Naive thymus-derived CD4-positive, alpha-beta T cell (primary cell): ENCODE measurements at regions not wholly inside any gene's neighbourhood (a gene's known extent, or its start where the extent isn't known, plus 50 kb on each side); places are given as distances from the start of the nearest gene placed in this dataset.

Source experiments
- ATAC-seq: fragments of 150-1000 bp; cut with Tn5 transposase; 2 replicates; pipeline ENCODE4 v1.10.0; 2021; ENCODE audit warnings: mild to moderate bottlenecking, moderate library complexity
- CTCF ChIA-PET: fragments of 350-600 bp; sonication (Branson Sonifier 250); formaldehyde crosslinking; loops from one replicate; lab custom pipeline; 2021; ENCODE audit warnings: antibody characterized with exemption; lab: Charles Lee
- POLR2A ChIA-PET: fragments of 350-600 bp; sonication (Branson Sonifier 250); formaldehyde crosslinking; loops from one replicate; lab custom pipeline; 2021; ENCODE audit warnings: antibody characterized with exemption, inconsistent platforms; lab: Charles Lee
- DNase-seq, 9 donors: peaks; one replicate each; pipeline versions ENCODE4 v3.0.0 to v3.0.0-alpha.2; 2020 to 2022; ENCODE audit warnings: mixed read lengths in 1 of 9
- H3K27ac ChIP-seq: one replicate; pipeline ENCODE4 v1.7.0; 2013; ENCODE audit warnings: mild to moderate bottlenecking, low read depth, low read length, moderate library complexity
- H3K27me3 ChIP-seq, 2 donors: one replicate each; pipeline ENCODE4 v1.7.0; 2013; ENCODE audit warnings: low read length in 2 of 2, mild to moderate bottlenecking in 2 of 2, moderate library complexity in 2 of 2; ENCODE audit not compliant: control insufficient read depth in 2 of 2, insufficient read depth in 2 of 2
- H3K36me3 ChIP-seq, 3 experiments: 1 replicate in 2 of 3; 2 replicates in 1 of 3; pipeline ENCODE4 v1.7.0; 2013; ENCODE audit warnings: low read length in 3 of 3, mild to moderate bottlenecking in 3 of 3, moderate library complexity in 1 of 3; ENCODE audit not compliant: insufficient read depth in 3 of 3, control insufficient read depth in 2 of 3
- H3K4me1 ChIP-seq, 2 donors: one replicate each; pipeline ENCODE4 v1.7.0; 2013; ENCODE audit warnings: low read length in 2 of 2, mild to moderate bottlenecking in 2 of 2, moderate library complexity in 1 of 2; ENCODE audit not compliant: control insufficient read depth in 2 of 2, insufficient read depth in 2 of 2
- H3K4me3 ChIP-seq: 2 replicates; pipeline ENCODE4 v1.7.0; 2013; ENCODE audit warnings: mild to moderate bottlenecking, low read length
- H3K9me3 ChIP-seq, 3 experiments: 1 replicate in 2 of 3; 2 replicates in 1 of 3; pipeline ENCODE4 v1.7.0; 2013; ENCODE audit warnings: low read length in 3 of 3; ENCODE audit not compliant: control insufficient read depth in 2 of 3
- H3K27ac Mint-ChIP-seq, 9 donors: one replicate each; pipeline ENCODE4 v1.8.0; 2020 to 2022; ENCODE audit warnings: mixed read lengths in 9 of 9, mild to moderate bottlenecking in 8 of 9, moderate library complexity in 5 of 9, inconsistent platforms in 2 of 9
- H3K27me3 Mint-ChIP-seq, 5 donors: one replicate each; pipeline ENCODE4 v1.8.0; 2021 to 2022; ENCODE audit warnings: mixed read lengths in 5 of 5, mild to moderate bottlenecking in 1 of 5
- H3K36me3 Mint-ChIP-seq, 5 donors: one replicate each; pipeline ENCODE4 v1.8.0; 2020 to 2022; ENCODE audit warnings: mixed read lengths in 5 of 5, mild to moderate bottlenecking in 3 of 5, inconsistent platforms in 1 of 5
- H3K4me1 Mint-ChIP-seq, 7 donors: one replicate each; pipeline ENCODE4 v1.8.0; 2020 to 2022; ENCODE audit warnings: mixed read lengths in 7 of 7, mild to moderate bottlenecking in 3 of 7, inconsistent platforms in 1 of 7
- H3K4me3 Mint-ChIP-seq, 10 donors: one replicate each; pipeline ENCODE4 v1.8.0; 2020 to 2022; ENCODE audit warnings: mild to moderate bottlenecking in 10 of 10, mixed read lengths in 10 of 10, moderate library complexity in 6 of 10, inconsistent platforms in 2 of 10
- H3K9me3 Mint-ChIP-seq, 11 donors: one replicate each; pipeline ENCODE4 v1.8.0; 2020 to 2022; ENCODE audit warnings: mixed read lengths in 11 of 11, mild to moderate bottlenecking in 4 of 11, inconsistent platforms in 1 of 11, moderate library complexity in 1 of 11
- intact Hi-C, 2 donors: fragments of 100-400 bp; cut with micrococcal nuclease; formaldehyde crosslinking; loops; one replicate each; pipeline ENCODE4 v1.15.1; 2023

- Mint-ChIP-seq H3K4me3 (no peak overlapping the region), H3K4me1 (no peaks in the 10 kb centered on the region), H3K36me3 (no peaks in the 10 kb centered on the region), H3K27ac (no peak overlapping the region), H3K9me3 (peaks cover 0 to 19% (median 5%) of the 10 kb centered on the region in 11 donors), H3K27me3 (no peaks in the 10 kb centered on the region)
- intact Hi-C loops = no loop called here
- H3K4me1 ChIP-seq = no peaks in the 10 kb centered on the region
- CTCF ChIA-PET = no interaction called here
- no peaks in the 10 kb centered on the region for H3K27me3 ChIP-seq
- H3K36me3 ChIP-seq = no peaks in the 10 kb centered on the region
- ATAC-seq (no peak), DNase-seq (no peak)
- POLR2A ChIA-PET = no interaction called here
- no peak overlapping the region for H3K4me3 ChIP-seq
- H3K9me3 ChIP-seq = no peaks in the 10 kb centered on the region
- no peak overlapping the region for H3K27ac ChIP-seq
Measured at GRCh38 chr4:178349601-178350000, 907.4 kb upstream of the AGA start.

GRCh38 chr4:178351185-178351584 lies 908.9 kb upstream of the AGA start:
- ChIA-PET POLR2A (no interaction called here), CTCF (no interaction called here)
- no peaks in the 10 kb centered on the region for H3K9me3 ChIP-seq
- Mint-ChIP-seq H3K4me1 (no peaks in the 10 kb centered on the region), H3K4me3 (no peak overlapping the region), H3K27me3 (no peaks in the 10 kb centered on the region), H3K36me3 (no peaks in the 10 kb centered on the region), H3K9me3 (peaks cover 0 to 21% (median 3%) of the 10 kb centered on the region in 11 donors), H3K27ac (no peak overlapping the region)
- H3K4me1 ChIP-seq = no peaks in the 10 kb centered on the region
- ATAC-seq (no peak), DNase-seq (no peak)
- no peak overlapping the region for H3K4me3 ChIP-seq
- H3K27me3 ChIP-seq = no peaks in the 10 kb centered on the region
- intact Hi-C loops = no loop called here
- H3K27ac ChIP-seq = no peak overlapping the region
- H3K36me3 ChIP-seq = no peaks in the 10 kb centered on the region

GRCh38 chr4:178356725-178357124 lies 914.5 kb upstream of the AGA start:
- intact Hi-C loops = no loop called here
- no peak for DNase-seq
- Histone ChIP-seq H3K36me3 (no peaks in the 10 kb centered on the region), H3K4me3 (no peak overlapping the region), H3K27ac (no peak overlapping the region), H3K4me1 (no peaks in the 10 kb centered on the region), H3K27me3 (no peaks in the 10 kb centered on the region), H3K9me3 (no peaks in the 10 kb centered on the region)
- H3K4me1 Mint-ChIP-seq = no peaks in the 10 kb centered on the region
- peaks cover 0 to 31% (median 6%) of the 10 kb centered on the region in 11 donors for H3K9me3 Mint-ChIP-seq
- no peak overlapping the region for H3K27ac Mint-ChIP-seq
- no peak overlapping the region for H3K4me3 Mint-ChIP-seq
- peaks cover 0 to 7% (median 0%) of the 10 kb centered on the region in 5 donors for H3K36me3 Mint-ChIP-seq
- POLR2A ChIA-PET = no interaction called here
- CTCF ChIA-PET = no interaction called here
- no peaks in the 10 kb centered on the region for H3K27me3 Mint-ChIP-seq
- ATAC-seq = no peak

- Histone ChIP-seq H3K27me3 (no peaks in the 10 kb centered on the region), H3K36me3 (no peaks in the 10 kb centered on the region), H3K4me3 (no peak overlapping the region), H3K27ac (no peak overlapping the region), H3K9me3 (no peaks in the 10 kb centered on the region), H3K4me1 (no peaks in the 10 kb centered on the region)
- ChIA-PET POLR2A (no interaction called here), CTCF (no interaction called here)
- H3K9me3 Mint-ChIP-seq = peaks cover 0 to 14% (median 0%) of the 10 kb centered on the region in 11 donors
- ATAC-seq = no peak
- intact Hi-C loops = no loop called here
- DNase-seq = no peak
- no peaks in the 10 kb centered on the region for H3K4me1 Mint-ChIP-seq
- no peak overlapping the region for H3K27ac Mint-ChIP-seq
- no peaks in the 10 kb centered on the region for H3K36me3 Mint-ChIP-seq
- no peak overlapping the region for H3K4me3 Mint-ChIP-seq
- no peaks in the 10 kb centered on the region for H3K27me3 Mint-ChIP-seq
Measured at GRCh38 chr4:178385481-178385880, 943.2 kb upstream of the AGA start.

GRCh38 chr4:178387756-178388155 lies 945.5 kb upstream of the AGA start:
- DNase-seq = no peak
- Mint-ChIP-seq H3K4me3 (no peak overlapping the region), H3K9me3 (peaks cover 0 to 14% (median 0%) of the 10 kb centered on the region in 11 donors), H3K27ac (no peak overlapping the region), H3K4me1 (no peaks in the 10 kb centered on the region), H3K27me3 (no peaks in the 10 kb centered on the region), H3K36me3 (no peaks in the 10 kb centered on the region)
- intact Hi-C loops = no loop called here
- Histone ChIP-seq H3K36me3 (no peaks in the 10 kb centered on the region), H3K27ac (no peak overlapping the region), H3K9me3 (no peaks in the 10 kb centered on the region), H3K4me1 (no peaks in the 10 kb centered on the region), H3K27me3 (no peaks in the 10 kb centered on the region), H3K4me3 (no peak overlapping the region)
- ATAC-seq = no peak
- ChIA-PET CTCF (no interaction called here), POLR2A (no interaction called here)

GRCh38 chr4:178395798-178396197 lies 953.6 kb upstream of the AGA start:
- CTCF ChIA-PET = no interaction called here
- Histone ChIP-seq H3K36me3 (no peaks in the 10 kb centered on the region), H3K4me3 (no peak overlapping the region), H3K27me3 (no peaks in the 10 kb centered on the region), H3K27ac (no peak overlapping the region), H3K9me3 (no peaks in the 10 kb centered on the region), H3K4me1 (no peaks in the 10 kb centered on the region)
- intact Hi-C loops = no loop called here
- Mint-ChIP-seq H3K4me1 (no peaks in the 10 kb centered on the region), H3K36me3 (no peaks in the 10 kb centered on the region), H3K9me3 (peaks cover 0 to 17% (median 4%) of the 10 kb centered on the region in 11 donors), H3K4me3 (no peak overlapping the region), H3K27me3 (no peaks in the 10 kb centered on the region), H3K27ac (no peak overlapping the region)
- no peak for DNase-seq
- ATAC-seq = no peak
- POLR2A ChIA-PET = no interaction called here

GRCh38 chr4:178412455-178412854 lies 970.2 kb upstream of the AGA start:
- POLR2A ChIA-PET = no interaction called here
- peaks cover 0 to 11% (median 3%) of the 10 kb centered on the region in 11 donors for H3K9me3 Mint-ChIP-seq
- H3K4me3 Mint-ChIP-seq = no peak overlapping the region

More at GRCh38 chr4:178412455-178412854, 970.2 kb upstream of the AGA start:
- H3K27me3 ChIP-seq = no peaks in the 10 kb centered on the region
- intact Hi-C loops = no loop called here
- ATAC-seq (no peak), DNase-seq (no peak)
- H3K27me3 Mint-ChIP-seq = no peaks in the 10 kb centered on the region
- H3K4me3 ChIP-seq = no peak overlapping the region
- no peaks in the 10 kb centered on the region for H3K4me1 Mint-ChIP-seq
- H3K36me3 ChIP-seq = no peaks in the 10 kb centered on the region
- H3K4me1 ChIP-seq = no peaks in the 10 kb centered on the region
- H3K27ac Mint-ChIP-seq = no peak overlapping the region
- H3K9me3 ChIP-seq = no peaks in the 10 kb centered on the region
- no peak overlapping the region for H3K27ac ChIP-seq
- CTCF ChIA-PET = no interaction called here
- no peaks in the 10 kb centered on the region for H3K36me3 Mint-ChIP-seq
